ENCODE measurements at regions not wholly inside any gene's neighbourhood (a gene's known extent, or its start where the extent isn't known, plus 50 kb on each side); places are given as distances from the start of the nearest gene placed in this dataset.

DNA sequence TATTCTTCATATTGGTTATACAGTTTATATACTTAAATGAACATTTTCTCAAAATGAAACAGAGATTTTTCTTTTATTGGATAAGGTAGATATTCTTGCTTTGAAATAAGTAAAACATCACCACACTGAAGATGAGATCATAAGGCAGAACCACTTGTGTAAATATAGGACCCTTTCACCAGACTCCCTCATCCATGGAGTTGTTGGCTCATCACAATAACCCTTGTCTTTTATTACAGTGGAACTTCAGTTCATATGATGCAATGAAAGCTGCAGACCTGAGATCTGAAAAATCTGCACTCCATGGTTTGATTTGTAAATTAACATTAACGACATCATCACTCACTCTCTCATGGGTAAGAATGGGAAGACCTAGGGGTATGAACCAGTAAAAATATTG, 51.9 kb upstream of the DBX2 start:
- DNase-seq: no peak
- no peak overlapping the region for H3K4me3 ChIP-seq
- 61 to 82% (median 74%) methylated on average over 1 of the region's 1 CpG for WGBS, 4 donors
- intact Hi-C loops (cut with DNase I): no loop called here
- H3K9me3 ChIP-seq (replicated peaks in 1 of 3): no peaks in the 10 kb centered on the region
- no peak for TF ChIP-seq POLR2A (IDR thresholded peaks at IDR 0.05)
- TF ChIP-seq, protein P1, sequence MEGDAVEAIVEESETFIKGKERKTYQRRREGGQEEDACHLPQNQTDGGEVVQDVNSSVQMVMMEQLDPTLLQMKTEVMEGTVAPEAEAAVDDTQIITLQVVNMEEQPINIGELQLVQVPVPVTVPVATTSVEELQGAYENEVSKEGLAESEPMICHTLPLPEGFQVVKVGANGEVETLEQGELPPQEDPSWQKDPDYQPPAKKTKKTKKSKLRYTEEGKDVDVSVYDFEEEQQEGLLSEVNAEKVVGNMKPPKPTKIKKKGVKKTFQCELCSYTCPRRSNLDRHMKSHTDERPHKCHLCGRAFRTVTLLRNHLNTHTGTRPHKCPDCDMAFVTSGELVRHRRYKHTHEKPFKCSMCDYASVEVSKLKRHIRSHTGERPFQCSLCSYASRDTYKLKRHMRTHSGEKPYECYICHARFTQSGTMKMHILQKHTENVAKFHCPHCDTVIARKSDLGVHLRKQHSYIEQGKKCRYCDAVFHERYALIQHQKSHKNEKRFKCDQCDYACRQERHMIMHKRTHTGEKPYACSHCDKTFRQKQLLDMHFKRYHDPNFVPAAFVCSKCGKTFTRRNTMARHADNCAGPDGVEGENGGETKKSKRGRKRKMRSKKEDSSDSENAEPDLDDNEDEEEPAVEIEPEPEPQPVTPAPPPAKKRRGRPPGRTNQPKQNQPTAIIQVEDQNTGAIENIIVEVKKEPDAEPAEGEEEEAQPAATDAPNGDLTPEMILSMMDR (IDR thresholded peaks at IDR 0.05): no peak
- peaks cover 4% of the 10 kb centered on the region for H3K27me3 ChIP-seq
- no peaks in the 10 kb centered on the region for H3K4me1 ChIP-seq (replicated peaks in 1 of 2)
- no peak overlapping the region for H3K27ac ChIP-seq
- no peaks in the 10 kb centered on the region for H3K36me3 ChIP-seq (replicated peaks in 1 of 2)

GRCh38 chr12:45105996-45106395, 55.1 kb upstream of the DBX2 start:
- Histone ChIP-seq H3K4me1 (replicated peaks in 1 of 2) (no peaks in the 10 kb centered on the region), H3K4me3 (no peak overlapping the region), H3K36me3 (replicated peaks in 1 of 2) (no peaks in the 10 kb centered on the region), H3K9me3 (replicated peaks in 1 of 3) (no peaks in the 10 kb centered on the region), H3K27me3 (peaks cover 4% of the 10 kb centered on the region), H3K27ac (no peak overlapping the region)
- DNase-seq: no peak
- TF ChIP-seq POLR2A (IDR thresholded peaks at IDR 0.05): no peak
- TF ChIP-seq, protein P1 (IDR thresholded peaks at IDR 0.05): no peak
- 80 to 86% (median 83%) methylated on average over 10 of the region's 10 CpGs for WGBS, 4 donors
- intact Hi-C loops (cut with DNase I): no loop called here

GRCh38 chr12:45112306-45112705, 61.4 kb upstream of the DBX2 start:
- no peaks in the 10 kb centered on the region for H3K9me3 ChIP-seq (replicated peaks in 1 of 3)
- no peaks in the 10 kb centered on the region for H3K36me3 ChIP-seq (replicated peaks in 1 of 2)
- H3K4me3 ChIP-seq: no peak overlapping the region
- intact Hi-C loops (cut with DNase I): no loop called here
- no peak overlapping the region for H3K27ac ChIP-seq
- 57 to 76% (median 65%) methylated on average over 2 of the region's 2 CpGs for WGBS, 4 donors
- no peaks in the 10 kb centered on the region for H3K4me1 ChIP-seq (replicated peaks in 1 of 2)
- H3K27me3 ChIP-seq: no peaks in the 10 kb centered on the region
- DNase-seq: no peak
- TF ChIP-seq, protein P1 (IDR thresholded peaks at IDR 0.05): no peak
- TF ChIP-seq POLR2A (IDR thresholded peaks at IDR 0.05): no peak

DNA sequence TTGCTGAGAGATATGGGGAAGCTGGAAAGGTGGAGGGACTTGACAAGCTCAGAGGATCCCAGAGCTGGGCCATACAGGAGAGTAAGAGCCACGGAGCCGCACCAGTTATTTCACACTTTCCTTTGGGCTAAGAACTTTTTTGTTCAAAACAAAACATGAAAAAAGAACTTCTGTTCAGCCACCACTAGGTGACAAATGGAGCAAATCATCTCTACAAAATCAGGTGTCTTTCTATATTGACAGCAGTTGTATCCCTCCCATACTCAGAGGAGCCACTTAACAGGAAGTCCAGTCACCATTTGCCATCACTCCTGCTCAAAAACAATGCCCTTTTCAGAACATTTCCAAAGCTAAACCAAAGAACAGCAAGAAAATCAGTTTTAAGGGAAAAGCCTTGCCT, 70.3 kb upstream of the DBX2 start:
- 85 to 93% (median 88%) methylated on average over 2 of the region's 2 CpGs for WGBS, 4 donors

More for the DNA sequence above, 70.3 kb upstream of the DBX2 start:
- Histone ChIP-seq H3K4me1 (replicated peaks in 1 of 2) (no peaks in the 10 kb centered on the region), H3K4me3 (no peak overlapping the region), H3K9me3 (replicated peaks in 1 of 3) (no peaks in the 10 kb centered on the region), H3K27ac (no peak overlapping the region), H3K27me3 (no peaks in the 10 kb centered on the region), H3K36me3 (replicated peaks in 1 of 2) (no peaks in the 10 kb centered on the region)
- DNase-seq: no peak
- intact Hi-C loops (cut with DNase I): loop anchor here in 1 of 2 donors (10.0 kb wide), 1 partner anchor 386 kb away; no protein-coding TSS in a partner anchor
- TF ChIP-seq, protein P1 (IDR thresholded peaks at IDR 0.05): no peak
- no peak for TF ChIP-seq POLR2A (IDR thresholded peaks at IDR 0.05)

Data from adrenal gland (tissue), 9 donors.